HEK293T (cell line): ENCODE measurements at regions not wholly inside any gene's neighbourhood (a gene's known extent, or its start where the extent isn't known, plus 50 kb on each side); places are given as distances from the start of the nearest gene placed in this dataset.

ENCODE experiments used
- CTCF ChIA-PET: fragments of 350-600 bp; formaldehyde crosslinking; extraction: SDS; loops from one replicate; lab custom pipeline; 2021; ENCODE audit warnings: antibody characterized with exemption, inconsistent platforms; lab: Yijun Ruan, JAX
- POLR2A ChIA-PET: fragments of 350-600 bp; formaldehyde crosslinking; extraction: SDS; loops from one replicate; lab custom pipeline; 2020; ENCODE audit warnings: antibody characterized with exemption, inconsistent platforms; lab: Yijun Ruan, JAX
- DNase-seq: peaks from one replicate; pipeline ENCODE4 v3.0.0; 2012; ENCODE audit warnings: mixed read lengths; ENCODE audit errors: extremely low spot score
- ARNT ChIP-seq: fragments of 450-650 bp; IDR thresholded peaks from 2 replicates; pipeline ENCODE4 v1.6.1; 2017; ENCODE audit warnings: mild to moderate bottlenecking
- BHLHE40 ChIP-seq: fragments of 450-650 bp; IDR thresholded peaks from 2 replicates; pipeline ENCODE4 v1.6.1; 2016; ENCODE audit warnings: mild to moderate bottlenecking, moderate library complexity, borderline replicate concordance
- CTBP1 ChIP-seq: fragments of 450-650 bp; IDR thresholded peaks from 2 replicates; pipeline ENCODE4 v1.6.1; 2016; ENCODE audit warnings: borderline replicate concordance
- ELF4 ChIP-seq: fragments of 450-650 bp; IDR thresholded peaks from 2 replicates; pipeline ENCODE4 v1.6.1; 2017; ENCODE audit warnings: antibody characterized with exemption
- FOXA1 ChIP-seq: fragments of 450-650 bp; IDR thresholded peaks from 2 replicates; pipeline ENCODE4 v1.6.1; 2016; ENCODE audit warnings: mild to moderate bottlenecking
- FOXK2 ChIP-seq: fragments of 450-650 bp; IDR thresholded peaks from 2 replicates; pipeline ENCODE4 v1.6.1; 2016; ENCODE audit warnings: mild to moderate bottlenecking
- FOXM1 ChIP-seq: fragments of 450-650 bp; IDR thresholded peaks from 2 replicates; pipeline ENCODE4 v1.6.1; 2017; ENCODE audit warnings: mild to moderate bottlenecking, borderline replicate concordance
- HDGF ChIP-seq: fragments of 450-650 bp; IDR thresholded peaks from 2 replicates; pipeline ENCODE4 v1.6.1; 2017; ENCODE audit warnings: antibody characterized with exemption, borderline replicate concordance
- L3MBTL2 ChIP-seq: fragments of 450-650 bp; conservative IDR thresholded peaks from 2 replicates; pipeline ENCODE4 v1.6.1; 2016; ENCODE audit warnings: mild to moderate bottlenecking
- LEF1 ChIP-seq: fragments of 450-650 bp; IDR thresholded peaks from 2 replicates; pipeline ENCODE4 v1.6.1; 2017; ENCODE audit warnings: mild to moderate bottlenecking, borderline replicate concordance
- NFRKB ChIP-seq: fragments of 450-650 bp; IDR thresholded peaks from 2 replicates; pipeline ENCODE4 v1.6.1; 2016; ENCODE audit warnings: mild to moderate bottlenecking, moderate library complexity
- PKNOX1 ChIP-seq: fragments of 450-650 bp; IDR thresholded peaks from 2 replicates; pipeline ENCODE4 v1.6.1; 2016
- SP1 ChIP-seq: fragments of 450-650 bp; IDR thresholded peaks from 2 replicates; pipeline ENCODE4 v1.6.1; 2017
- SUZ12 ChIP-seq: fragments of 450-650 bp; IDR thresholded peaks from 2 replicates; pipeline ENCODE4 v1.6.1; 2016; ENCODE audit warnings: mild to moderate bottlenecking
- TARDBP ChIP-seq: fragments of 450-650 bp; IDR thresholded peaks from 2 replicates; pipeline ENCODE4 v1.6.1; 2016
- ZNF384 ChIP-seq: fragments of 450-650 bp; IDR thresholded peaks from 2 replicates; pipeline ENCODE4 v1.6.1; 2016

GRCh38 chrX:118167361-118167760 lies 50.8 kb upstream of the KLHL13 start:
- POLR2A ChIA-PET: no interaction called here
- CTCF ChIA-PET: no interaction called here
- TF ChIP-seq HDGF: no peak
- TF ChIP-seq SUZ12: no peak
- TF ChIP-seq ELF4: no peak
- TF ChIP-seq FOXK2: no peak
- no peak for TF ChIP-seq FOXA1
- no peak for TF ChIP-seq SP1
- no peak for TF ChIP-seq TARDBP
- TF ChIP-seq NFRKB: no peak
- DNase-seq: no peak

DNA sequence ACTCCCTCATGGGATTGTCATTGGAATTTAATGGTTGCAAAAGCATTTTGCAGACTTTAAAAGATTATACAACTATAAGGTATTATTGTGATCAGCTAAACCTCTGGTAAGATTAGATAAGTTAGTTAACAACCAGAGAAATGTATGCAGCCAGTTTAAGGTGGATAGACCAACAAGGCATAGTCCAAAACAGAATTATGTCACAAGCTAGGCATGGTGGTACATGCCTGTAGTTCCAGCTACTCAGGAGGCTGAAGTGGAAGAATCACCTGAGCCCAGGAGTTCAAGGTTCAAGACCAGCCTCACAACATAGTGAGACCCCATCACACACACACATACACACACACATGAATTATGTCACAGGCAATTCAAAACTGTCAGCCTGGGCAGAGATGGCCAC lies 54.7 kb upstream of the KLHL13 start:
- TF ChIP-seq FOXA1 (no peak), CTBP1 (no peak), ARNT (no peak)
- POLR2A ChIA-PET: no interaction called here
- CTCF ChIA-PET: no interaction called here
- no peak for DNase-seq

DNA sequence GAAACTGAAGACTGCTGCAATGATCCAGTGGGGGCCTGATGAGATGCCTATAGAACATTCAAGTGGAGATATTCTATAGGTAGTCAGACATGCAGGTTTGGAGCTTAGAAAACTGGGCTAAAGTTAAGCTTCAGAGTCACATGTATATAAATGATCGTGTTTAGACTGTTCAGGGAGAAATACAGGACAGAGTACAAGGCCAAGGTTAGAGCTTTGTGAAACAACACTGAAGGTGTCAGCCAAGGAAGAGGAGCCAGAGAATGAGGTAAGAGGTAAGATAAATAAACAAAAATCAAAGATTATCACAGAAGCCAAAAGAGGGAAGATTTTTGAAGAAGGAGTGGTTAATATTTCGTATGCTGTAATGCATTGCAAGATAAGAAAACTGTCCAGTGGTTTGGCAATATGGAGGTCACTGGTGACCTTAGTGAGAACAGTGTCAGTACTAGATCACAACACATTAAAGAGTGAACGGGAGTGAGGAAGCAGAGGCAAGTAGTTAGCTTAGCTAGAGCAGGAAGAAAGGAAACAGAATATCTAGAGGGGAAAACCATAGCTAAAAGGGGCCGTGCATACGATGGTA lies 58.0 kb upstream of the KLHL13 start:
- CTCF ChIA-PET: no interaction called here
- TF ChIP-seq HDGF (no peak), ARNT (no peak), SP1 (no peak), FOXK2 (no peak), L3MBTL2 (no peak), LEF1 (no peak), SUZ12 (no peak), CTBP1 (no peak), ELF4 (no peak), TARDBP (no peak), ZNF384 (no peak), BHLHE40 (no peak)
- no peak for DNase-seq
- POLR2A ChIA-PET: no interaction called here

- TF ChIP-seq LEF1: no peak
- no peak for TF ChIP-seq FOXK2
- no peak for TF ChIP-seq CTBP1
- TF ChIP-seq L3MBTL2: no peak
- TF ChIP-seq TARDBP: no peak
- no peak for TF ChIP-seq FOXM1
- TF ChIP-seq BHLHE40: no peak
- TF ChIP-seq SUZ12: no peak
- TF ChIP-seq NFRKB: no peak
- no peak for TF ChIP-seq PKNOX1
- no peak for TF ChIP-seq ARNT
- TF ChIP-seq ELF4: no peak
- TF ChIP-seq ZNF384: no peak
- no peak for TF ChIP-seq HDGF
- TF ChIP-seq SP1: no peak
- no peak for TF ChIP-seq FOXA1
- ChIA-PET CTCF (no interaction called here), POLR2A (no interaction called here)
- DNase-seq: no peak
Observed at GRCh38 chrX:118177708-118178107, 61.1 kb upstream of the KLHL13 start.

DNA sequence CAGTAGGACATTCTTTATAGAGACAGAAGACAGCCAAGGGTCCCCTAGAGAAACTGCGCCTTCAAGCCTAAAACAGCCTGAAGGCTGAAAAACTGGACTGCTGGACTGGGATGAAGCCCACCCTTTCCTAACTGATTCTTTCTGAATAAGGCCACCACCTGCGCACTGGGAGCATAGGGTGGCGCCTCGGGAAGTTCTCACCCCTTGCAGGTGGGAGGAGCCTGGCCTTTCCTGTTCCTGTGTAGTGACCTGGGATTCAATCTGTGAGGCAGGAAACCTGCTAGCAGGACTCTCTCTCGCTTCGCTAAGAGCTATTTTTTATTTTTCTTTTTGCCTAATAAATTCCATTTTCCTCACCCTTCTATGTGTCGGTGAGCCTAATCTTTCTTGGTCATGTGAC lies 61.8 kb upstream of the KLHL13 start:
- ChIA-PET CTCF (no interaction called here), POLR2A (interaction anchor here (1.2 kb wide), 1 partner anchor 62 kb away, joined by 3 read pairs; the partner anchor contains the start of gene KLHL13)
- TF ChIP-seq FOXK2 (no peak), FOXA1 (no peak), FOXM1 (no peak), SP1 (no peak), NFRKB (no peak), ARNT (no peak), PKNOX1 (no peak), ZNF384 (no peak), BHLHE40 (no peak), HDGF (no peak), L3MBTL2 (no peak), ELF4 (no peak), CTBP1 (no peak), SUZ12 (no peak), TARDBP (no peak), LEF1 (no peak)
- no peak for DNase-seq

- DNase-seq: no peak
- TF ChIP-seq FOXA1 (no peak), TARDBP (no peak), NFRKB (no peak), HDGF (no peak), FOXK2 (no peak), SP1 (no peak), ELF4 (no peak), LEF1 (no peak), SUZ12 (no peak), CTBP1 (no peak), FOXM1 (no peak), ZNF384 (no peak), PKNOX1 (no peak), BHLHE40 (no peak)
- CTCF ChIA-PET: interaction anchor here (1.4 kb wide), 1 partner anchor 9 kb away, joined by 4 read pairs; no protein-coding TSS in a partner anchor
- POLR2A ChIA-PET: interaction anchor here (1.2 kb wide), 1 partner anchor 63 kb away, joined by 3 read pairs; the partner anchor contains the start of gene KLHL13
Observed at GRCh38 chrX:118179161-118179560, 62.6 kb upstream of the KLHL13 start.

DNA sequence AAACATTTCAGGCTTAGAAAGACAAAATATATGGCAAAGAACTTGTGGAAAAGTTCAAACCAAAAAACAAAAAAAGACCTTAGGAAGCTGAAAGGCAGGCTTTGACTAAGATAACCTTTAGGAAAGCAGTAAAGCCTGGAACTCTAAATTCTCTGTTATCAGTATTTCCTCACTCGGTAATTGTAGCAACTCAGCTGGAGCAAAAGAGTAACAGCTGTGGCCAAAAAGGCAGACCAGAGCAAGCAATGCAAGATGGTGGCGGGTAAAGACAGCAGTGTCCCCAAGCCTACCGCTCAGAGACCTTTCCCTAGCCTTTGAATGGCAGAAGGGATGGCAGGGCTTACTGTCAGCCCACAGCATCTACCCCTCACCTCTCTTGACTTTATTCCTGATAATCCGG lies 63.1 kb upstream of the KLHL13 start:
- ChIA-PET CTCF (interaction anchor here (1.4 kb wide), 1 partner anchor 10 kb away, joined by 4 read pairs; no protein-coding TSS in a partner anchor), POLR2A (no interaction called here)
- TF ChIP-seq FOXM1 (no peak), L3MBTL2 (no peak), BHLHE40 (no peak), SP1 (no peak), FOXA1 (no peak), LEF1 (no peak), PKNOX1 (no peak), CTBP1 (no peak), ELF4 (no peak), ARNT (no peak), TARDBP (no peak), ZNF384 (no peak), HDGF (no peak), SUZ12 (no peak), NFRKB (no peak), FOXK2 (no peak)
- no peak for DNase-seq
